Raji (cell line): ENCODE measurements at regions not wholly inside any gene's neighbourhood (a gene's known extent, or its start where the extent isn't known, plus 50 kb on each side); places are given as distances from the start of the nearest gene placed in this dataset.

ENCODE experiments used
- POLR2A ChIP-seq: IDR thresholded peaks from 2 replicates; pipeline ENCODE4 v1.6.1; 2011; ENCODE audit warnings: low read depth, low read length, control low read depth; ENCODE audit not compliant: insufficient read depth

DNA sequence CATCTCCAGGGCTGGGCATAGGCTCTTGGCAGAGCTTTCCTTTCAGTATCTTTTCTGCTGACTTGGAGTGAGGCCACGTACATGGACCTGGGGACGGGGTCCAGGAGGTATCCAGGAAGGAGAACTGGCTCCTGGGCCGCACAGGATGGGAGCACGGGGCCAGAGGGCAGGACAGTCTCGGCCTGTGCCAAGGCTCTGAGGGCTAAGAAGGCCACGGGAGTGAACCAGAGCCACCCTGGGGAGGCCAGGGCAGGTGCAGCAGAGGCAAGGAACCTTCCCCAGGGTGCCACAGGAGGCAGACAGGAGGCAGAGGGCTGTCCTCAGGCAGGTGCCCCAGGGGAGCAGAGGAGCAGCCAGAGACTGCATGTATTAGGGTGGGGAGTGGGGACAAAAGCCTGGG lies 50.3 kb downstream of the PLXNA1 start:
- TF ChIP-seq POLR2A: no peak

GRCh38 chr3:127033786-127034185 lies 50.9 kb downstream of the PLXNA1 start:
- no peak for TF ChIP-seq POLR2A

DNA sequence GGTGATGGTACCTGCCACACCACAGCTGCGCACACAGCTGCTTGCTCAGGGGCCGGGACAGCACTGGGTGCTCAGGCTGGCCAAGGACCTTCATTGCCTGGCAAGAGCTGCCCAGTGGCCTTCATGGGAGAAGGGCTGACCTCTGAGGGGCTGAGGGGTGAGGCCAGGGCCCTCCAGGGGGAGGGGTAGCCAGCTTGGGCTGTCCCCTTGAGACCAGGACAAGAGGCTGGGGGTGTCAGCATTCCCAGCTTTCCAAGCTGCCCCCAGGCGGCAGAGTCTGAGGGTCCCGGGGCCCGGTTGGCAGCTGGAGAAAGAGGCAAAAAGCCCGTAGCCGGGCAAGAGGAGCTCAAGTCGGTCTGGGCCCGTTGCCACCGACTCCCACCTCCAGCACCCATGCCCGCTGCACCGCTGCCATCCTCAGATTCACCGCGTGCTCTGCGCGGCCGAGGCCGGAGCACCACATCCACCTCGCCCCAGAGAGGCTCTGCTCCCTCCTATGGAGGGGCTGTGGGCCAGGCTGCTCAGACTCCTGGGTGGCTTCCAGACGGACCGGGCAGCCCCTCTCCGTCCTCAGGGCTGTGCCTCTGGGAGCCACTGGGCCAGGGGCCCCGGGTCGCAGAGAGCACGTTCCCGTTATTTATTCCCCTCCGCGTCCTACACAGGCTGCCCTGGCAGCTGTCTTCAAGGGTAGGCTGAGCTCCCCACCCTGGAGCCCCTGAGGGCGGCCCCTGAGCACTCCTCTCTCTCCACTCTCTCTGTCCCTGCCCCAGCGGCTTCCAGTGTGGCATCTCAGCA lies 51.5 kb downstream of the PLXNA1 start:
- TF ChIP-seq POLR2A: no peak

DNA sequence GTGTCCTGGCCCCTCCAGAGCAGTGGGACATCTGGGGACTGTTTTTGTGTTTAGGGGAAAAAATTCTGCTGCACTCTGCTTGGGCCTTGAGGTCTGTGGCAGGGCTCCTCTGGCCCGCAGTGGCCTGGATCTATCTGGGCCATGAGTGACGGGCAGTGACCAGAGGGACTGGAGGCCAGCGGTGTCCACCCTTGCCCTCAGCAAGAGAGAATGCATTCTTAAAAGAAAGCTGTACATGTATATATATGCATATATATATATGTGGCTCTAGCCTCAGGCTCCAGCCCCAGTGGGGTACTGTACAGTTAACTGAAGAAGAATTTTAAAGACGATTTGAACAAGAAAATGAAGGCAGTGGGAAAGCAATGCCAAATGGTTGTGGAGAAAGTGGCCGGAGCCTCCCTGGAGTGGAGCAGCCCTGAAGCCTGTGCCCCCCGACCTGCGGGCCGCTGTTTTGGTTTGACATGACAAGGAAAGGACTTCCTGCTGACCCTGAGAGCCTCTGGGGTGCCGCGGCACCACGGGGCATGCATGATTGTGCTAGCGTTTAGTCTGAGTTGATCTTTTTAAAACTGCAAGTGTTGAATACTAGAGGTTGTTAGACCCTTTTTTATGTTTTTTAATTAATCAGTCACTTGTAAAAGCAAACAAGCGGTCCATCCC lies 52.2 kb downstream of the PLXNA1 start:
- no peak for TF ChIP-seq POLR2A

GRCh38 chr3:127035677-127036076 lies 52.8 kb downstream of the PLXNA1 start:
- TF ChIP-seq POLR2A: no peak

DNA sequence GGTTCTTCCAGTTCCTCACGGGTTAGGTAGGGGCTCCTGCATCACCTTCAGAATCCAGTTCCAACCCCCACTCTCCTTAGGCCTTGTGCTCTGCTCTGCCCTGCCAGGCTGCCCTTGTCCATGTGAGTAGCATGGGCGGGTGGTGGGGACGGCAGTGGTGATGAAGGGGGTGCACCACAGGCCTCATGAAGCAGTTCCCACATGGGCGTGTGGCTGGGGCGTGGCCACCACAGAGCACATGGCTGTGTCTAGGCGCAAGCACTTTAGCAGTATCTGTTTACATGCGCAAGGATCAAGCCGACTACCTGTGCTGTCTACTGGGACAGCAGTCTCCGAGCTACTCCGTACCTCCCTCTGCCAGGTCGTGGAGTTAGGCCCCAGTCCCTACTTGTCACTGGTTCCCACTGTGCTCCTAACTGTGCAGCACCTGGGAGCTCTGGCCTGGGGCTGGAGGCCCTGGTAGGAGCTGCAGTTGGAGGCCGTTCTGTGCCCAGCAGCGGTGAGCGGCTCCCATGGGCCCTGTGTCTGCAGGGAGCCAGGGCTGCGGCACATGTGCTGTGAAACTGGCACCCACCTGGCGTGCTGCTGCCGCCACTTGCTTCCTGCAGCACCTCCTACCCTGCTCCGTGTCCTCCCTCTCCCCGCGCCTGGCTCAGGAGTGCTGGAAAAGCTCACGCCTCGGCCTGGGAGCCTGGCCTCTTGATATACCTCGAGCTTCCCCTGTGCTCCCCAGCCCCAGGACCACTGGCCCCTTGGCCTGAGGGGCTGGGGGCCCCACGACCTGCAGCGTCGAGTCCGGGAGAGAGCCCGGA lies 53.5 kb downstream of the PLXNA1 start:
- no peak for TF ChIP-seq POLR2A

DNA sequence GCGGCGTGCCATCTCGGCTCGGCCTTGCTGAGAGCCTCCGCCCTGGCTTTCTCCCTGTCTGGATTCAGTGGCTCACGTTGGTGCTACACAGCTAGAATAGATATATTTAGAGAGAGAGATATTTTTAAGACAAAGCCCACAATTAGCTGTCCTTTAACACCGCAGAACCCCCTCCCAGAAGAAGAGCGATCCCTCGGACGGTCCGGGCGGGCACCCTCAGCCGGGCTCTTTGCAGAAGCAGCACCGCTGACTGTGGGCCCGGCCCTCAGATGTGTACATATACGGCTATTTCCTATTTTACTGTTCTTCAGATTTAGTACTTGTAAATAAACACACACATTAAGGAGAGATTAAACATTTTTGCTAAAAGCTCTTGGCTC lies 54.1 kb downstream of the PLXNA1 start:
- no peak for TF ChIP-seq POLR2A

GRCh38 chr3:127037418-127037841 lies 54.5 kb downstream of the PLXNA1 start:
- TF ChIP-seq POLR2A: no peak

GRCh38 chr3:127037971-127038446 lies 55.1 kb downstream of the PLXNA1 start:
- no peak for TF ChIP-seq POLR2A

GRCh38 chr3:127038466-127038865 lies 55.6 kb downstream of the PLXNA1 start:
- TF ChIP-seq POLR2A: no peak

GRCh38 chr3:127038923-127039581 lies 56.1 kb downstream of the PLXNA1 start:
- TF ChIP-seq POLR2A: no peak

GRCh38 chr3:127039719-127040118 lies 56.8 kb downstream of the PLXNA1 start:
- TF ChIP-seq POLR2A: no peak

- TF ChIP-seq POLR2A: no peak
Measured at GRCh38 chr3:127040216-127040615, 57.3 kb downstream of the PLXNA1 start.

GRCh38 chr3:127041264-127041820 lies 58.4 kb downstream of the PLXNA1 start:
- TF ChIP-seq POLR2A: no peak

GRCh38 chr3:127041933-127042332 lies 59.0 kb downstream of the PLXNA1 start:
- TF ChIP-seq POLR2A: no peak
